ENCODE measurements at regions not wholly inside any gene's neighbourhood (a gene's known extent, or its start where the extent isn't known, plus 50 kb on each side); places are given as distances from the start of the nearest gene placed in this dataset.

DNA sequence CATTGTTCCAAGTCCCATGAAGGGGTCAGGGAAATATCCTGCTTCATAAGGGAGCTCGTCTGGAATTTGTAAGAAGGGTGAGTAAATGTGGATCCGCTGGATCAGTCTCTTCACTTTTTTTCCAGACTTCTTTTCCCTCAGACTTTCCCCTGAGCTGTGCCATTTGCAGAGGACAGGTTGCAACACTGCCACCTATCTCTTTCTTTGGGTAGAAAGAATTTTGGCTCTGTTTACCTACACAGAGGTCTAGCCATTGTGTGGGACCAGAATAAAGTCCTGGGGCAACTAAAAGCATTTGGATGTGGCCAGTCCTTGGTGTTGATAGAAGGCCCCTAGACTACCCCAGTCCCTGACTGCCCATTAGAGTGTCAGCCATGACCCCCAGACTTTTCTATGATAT is 1146.7 kb upstream of the PRMT6 start:
- Histone ChIP-seq H3K27ac (ENCODE audit: low read depth, low read length, severe bottlenecking) (no peak overlapping the region), H3K36me3 (ENCODE audit: control insufficient read depth, insufficient read depth, low read length) (no peaks in the 10 kb centered on the region), H3K9me3 (ENCODE audit: control insufficient read depth, low read length) (no peaks in the 10 kb centered on the region), H3K4me3 (ENCODE audit: extremely low read depth, insufficient read depth, low read length, poor library complexity, severe bottlenecking) (no peak overlapping the region), H3K4me1 (ENCODE audit: control insufficient read depth, insufficient read depth, low read length, poor library complexity, severe bottlenecking) (no peaks in the 10 kb centered on the region)
- 80% methylated on average over 1 of the region's 2 CpGs; no CpG with 5 or more reads in 1 of the 2 experiments for WGBS, 2 experiments (ENCODE audit: insufficient coverage in 2 of 2)

DNA sequence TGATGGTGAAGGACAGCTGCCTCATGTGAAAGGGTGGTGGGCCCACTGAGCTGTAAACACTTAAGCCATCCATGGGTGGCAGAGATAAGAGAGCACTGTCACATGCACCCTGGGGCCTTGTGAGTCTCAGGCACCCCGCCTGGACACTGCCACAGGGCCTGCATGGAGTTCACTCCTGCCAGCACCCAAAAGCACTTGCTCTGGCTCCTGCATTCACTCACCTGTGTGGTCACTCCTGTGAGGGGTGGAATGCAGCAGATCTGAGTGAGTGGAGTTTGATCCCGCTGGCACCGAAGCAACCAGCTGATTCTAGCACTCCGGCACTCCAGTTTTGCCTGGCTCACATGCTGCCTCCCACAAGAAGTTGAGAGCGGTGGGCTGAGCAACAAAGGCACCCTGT is 1142.1 kb upstream of the PRMT6 start:
- Histone ChIP-seq H3K4me1 (ENCODE audit: control insufficient read depth, insufficient read depth, low read length, poor library complexity, severe bottlenecking) (no peaks in the 10 kb centered on the region), H3K27ac (ENCODE audit: low read depth, low read length, severe bottlenecking) (no peak overlapping the region), H3K4me3 (ENCODE audit: extremely low read depth, insufficient read depth, low read length, poor library complexity, severe bottlenecking) (no peak overlapping the region), H3K36me3 (ENCODE audit: control insufficient read depth, insufficient read depth, low read length) (no peaks in the 10 kb centered on the region), H3K9me3 (ENCODE audit: control insufficient read depth, low read length) (no peaks in the 10 kb centered on the region)
- WGBS, 2 experiments (ENCODE audit: insufficient coverage in 2 of 2): 86 to 100% methylated on average over 1 to 3 of the region's 5 CpGs

DNA sequence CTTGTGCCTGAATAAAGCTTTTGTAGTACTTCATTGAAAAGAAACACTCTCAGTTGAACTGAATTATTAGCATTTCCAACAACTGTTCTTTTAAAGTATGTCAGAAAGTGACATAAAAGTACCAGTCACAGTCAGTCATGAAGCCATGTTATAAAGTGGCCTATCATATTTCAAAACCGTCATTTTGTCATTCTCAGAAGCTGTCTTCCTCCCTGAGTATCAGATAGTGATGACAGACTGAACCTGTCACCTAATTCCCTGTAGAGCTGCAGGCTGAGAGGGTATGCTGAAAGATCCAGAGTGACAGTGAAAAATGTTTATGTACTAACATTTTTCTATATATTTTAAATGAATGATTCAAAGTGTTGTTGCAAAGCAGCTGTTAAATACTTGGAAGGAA is 1121.7 kb upstream of the PRMT6 start:
- H3K4me1 ChIP-seq (ENCODE audit: control insufficient read depth, insufficient read depth, low read length, poor library complexity, severe bottlenecking): no peaks in the 10 kb centered on the region
- H3K4me3 ChIP-seq (ENCODE audit: extremely low read depth, insufficient read depth, low read length, poor library complexity, severe bottlenecking): no peak overlapping the region
- H3K9me3 ChIP-seq (ENCODE audit: control insufficient read depth, low read length): no peaks in the 10 kb centered on the region
- H3K27ac ChIP-seq (ENCODE audit: low read depth, low read length, severe bottlenecking): no peak overlapping the region
- 100% methylated on average over 1 of the region's 1 CpG for WGBS, 2 experiments (ENCODE audit: insufficient coverage in 2 of 2)
- no peaks in the 10 kb centered on the region for H3K36me3 ChIP-seq (ENCODE audit: control insufficient read depth, insufficient read depth, low read length)

DNA sequence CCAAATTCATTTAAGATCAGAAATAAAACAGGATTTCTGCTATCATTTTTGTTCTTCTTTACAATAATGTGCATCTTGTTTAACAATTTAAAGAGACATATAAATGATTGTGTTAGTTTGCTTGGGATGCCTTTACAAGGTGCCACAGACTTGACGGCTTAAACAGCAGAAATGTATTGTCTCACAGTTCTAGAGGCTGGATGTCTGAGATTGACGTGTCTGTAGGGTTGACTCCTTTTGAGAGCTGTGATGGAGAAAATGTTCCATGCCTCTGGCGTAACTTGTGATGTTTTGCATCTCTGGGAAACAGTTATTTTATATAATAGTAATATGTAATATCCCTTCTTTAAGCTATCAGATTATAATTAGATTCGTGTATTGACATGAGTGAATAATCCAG is 1091.6 kb upstream of the PRMT6 start:
- H3K4me1 ChIP-seq (ENCODE audit: control insufficient read depth, insufficient read depth, low read length, poor library complexity, severe bottlenecking): no peaks in the 10 kb centered on the region

DNA sequence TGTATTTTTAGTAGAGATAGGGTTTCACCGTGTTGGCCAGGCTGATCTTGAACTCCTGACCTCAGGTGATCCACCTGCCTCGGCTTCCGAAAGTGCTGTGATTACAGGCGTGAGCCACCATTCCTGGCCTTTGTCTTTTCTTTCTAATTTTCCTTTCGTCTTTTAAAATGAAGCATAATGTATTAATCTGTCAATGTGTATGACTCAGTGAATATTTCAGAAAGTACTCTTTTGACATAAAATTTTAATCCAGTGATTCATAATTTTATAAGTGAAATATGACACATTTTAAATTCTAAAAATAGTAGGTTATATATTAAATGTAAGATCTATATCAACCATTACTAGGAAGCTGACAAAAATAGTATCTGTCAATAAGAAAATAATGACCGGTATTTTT is 1059.0 kb upstream of the PRMT6 start:
- no peak overlapping the region for H3K4me3 ChIP-seq (ENCODE audit: extremely low read depth, insufficient read depth, low read length, poor library complexity, severe bottlenecking)
- no peaks in the 10 kb centered on the region for H3K4me1 ChIP-seq (ENCODE audit: control insufficient read depth, insufficient read depth, low read length, poor library complexity, severe bottlenecking)
- no peaks in the 10 kb centered on the region for H3K36me3 ChIP-seq (ENCODE audit: control insufficient read depth, insufficient read depth, low read length)
- H3K27ac ChIP-seq (ENCODE audit: low read depth, low read length, severe bottlenecking): no peak overlapping the region
- H3K9me3 ChIP-seq (ENCODE audit: control insufficient read depth, low read length): no peaks in the 10 kb centered on the region
- whole genome bisulfite sequencing, 2 experiments (ENCODE audit: insufficient coverage in 2 of 2): 67 to 71% methylated on average over 1 of the region's 6 CpGs

More for the DNA sequence above, 1091.6 kb upstream of the PRMT6 start:
- 90 to 94% methylated on average over 2 of the region's 4 CpGs for WGBS, 2 experiments (ENCODE audit: insufficient coverage in 2 of 2)
- H3K9me3 ChIP-seq (ENCODE audit: control insufficient read depth, low read length): no peaks in the 10 kb centered on the region
- H3K4me3 ChIP-seq (ENCODE audit: extremely low read depth, insufficient read depth, low read length, poor library complexity, severe bottlenecking): no peak overlapping the region
- H3K36me3 ChIP-seq (ENCODE audit: control insufficient read depth, insufficient read depth, low read length): no peaks in the 10 kb centered on the region
- H3K27ac ChIP-seq (ENCODE audit: low read depth, low read length, severe bottlenecking): no peak overlapping the region

DNA sequence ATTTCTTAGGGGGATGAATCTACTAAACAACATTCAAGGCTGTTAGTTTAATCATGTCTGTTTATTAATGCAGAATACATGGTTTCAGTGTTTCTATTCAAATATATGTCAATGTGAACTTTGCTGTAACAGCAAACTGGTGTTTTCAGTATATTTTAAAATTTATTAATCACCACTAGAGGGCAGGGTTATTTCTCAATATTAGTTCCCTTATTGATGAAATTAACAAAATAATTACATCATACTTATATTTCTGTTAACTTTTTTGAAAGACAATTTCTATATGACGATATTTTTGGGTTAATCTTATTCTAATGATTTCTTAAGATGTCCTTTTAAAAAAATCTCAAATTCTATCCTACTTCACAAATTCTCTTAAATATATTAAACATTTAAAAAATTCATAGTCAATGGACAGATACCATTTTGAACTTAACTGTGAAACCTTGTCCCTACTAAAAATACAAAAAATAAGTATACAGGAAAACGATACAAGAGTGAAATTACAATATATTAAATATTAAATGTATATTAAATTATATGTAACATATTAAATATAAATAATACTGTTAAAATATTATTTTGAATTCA is 1034.1 kb upstream of the PRMT6 start:
- H3K36me3 ChIP-seq (ENCODE audit: control insufficient read depth, insufficient read depth, low read length): no peaks in the 10 kb centered on the region
- no peaks in the 10 kb centered on the region for H3K9me3 ChIP-seq (ENCODE audit: control insufficient read depth, low read length)
- H3K4me1 ChIP-seq (ENCODE audit: control insufficient read depth, insufficient read depth, low read length, poor library complexity, severe bottlenecking): no peaks in the 10 kb centered on the region
- no CpG with 5 or more reads among the region's 2 CpGs for WGBS, 2 experiments (ENCODE audit: insufficient coverage in 2 of 2)
- H3K4me3 ChIP-seq (ENCODE audit: extremely low read depth, insufficient read depth, low read length, poor library complexity, severe bottlenecking): no peak overlapping the region
- H3K27ac ChIP-seq (ENCODE audit: low read depth, low read length, severe bottlenecking): no peak overlapping the region

DNA sequence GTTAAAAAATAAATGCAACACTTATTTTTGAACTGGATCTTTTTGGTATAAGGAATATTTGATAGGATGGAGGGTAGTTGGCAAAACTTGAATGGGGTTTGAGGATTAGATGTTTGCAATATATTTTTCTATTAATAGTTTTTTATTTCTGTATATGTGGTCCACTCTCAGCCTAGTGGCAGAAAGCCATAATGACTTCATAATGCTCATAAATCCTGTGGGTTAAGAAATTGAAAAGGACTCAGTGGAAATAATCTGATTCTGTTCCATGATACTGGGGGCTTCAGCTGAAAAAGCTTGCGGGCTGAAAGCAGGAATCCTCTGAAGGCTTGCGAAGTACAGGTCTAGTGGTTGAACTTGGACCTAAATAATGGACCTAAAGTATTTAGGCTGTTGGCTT is 1028.6 kb upstream of the PRMT6 start:
- no peaks in the 10 kb centered on the region for H3K4me1 ChIP-seq (ENCODE audit: control insufficient read depth, insufficient read depth, low read length, poor library complexity, severe bottlenecking)
- no peak overlapping the region for H3K4me3 ChIP-seq (ENCODE audit: extremely low read depth, insufficient read depth, low read length, poor library complexity, severe bottlenecking)
- H3K9me3 ChIP-seq (ENCODE audit: control insufficient read depth, low read length): no peaks in the 10 kb centered on the region
- WGBS, 2 experiments (ENCODE audit: insufficient coverage in 2 of 2): 94 to 100% methylated on average over 2 of the region's 2 CpGs
- H3K27ac ChIP-seq (ENCODE audit: low read depth, low read length, severe bottlenecking): no peak overlapping the region
- H3K36me3 ChIP-seq (ENCODE audit: control insufficient read depth, insufficient read depth, low read length): no peaks in the 10 kb centered on the region

DNA sequence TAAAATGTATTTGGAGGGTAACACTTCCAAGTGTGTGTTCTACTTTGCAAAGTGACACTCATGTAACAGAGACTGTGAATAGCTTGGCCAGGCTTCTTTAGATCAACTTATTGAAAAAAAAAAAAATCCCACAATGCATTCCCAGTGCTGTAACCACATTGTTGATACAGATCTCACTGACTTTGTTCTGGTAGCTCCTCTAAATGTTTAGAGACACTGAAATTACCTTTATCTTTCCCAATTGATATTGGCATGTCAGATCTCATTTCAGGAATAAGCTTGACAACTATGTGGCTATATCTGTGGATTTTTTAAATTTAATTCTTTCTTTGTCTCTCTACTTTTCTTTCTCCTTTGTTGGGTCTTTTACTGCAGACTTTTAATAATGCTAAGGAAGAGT is 1018.9 kb upstream of the PRMT6 start:
- no peak overlapping the region for H3K27ac ChIP-seq (ENCODE audit: low read depth, low read length, severe bottlenecking)

DNA sequence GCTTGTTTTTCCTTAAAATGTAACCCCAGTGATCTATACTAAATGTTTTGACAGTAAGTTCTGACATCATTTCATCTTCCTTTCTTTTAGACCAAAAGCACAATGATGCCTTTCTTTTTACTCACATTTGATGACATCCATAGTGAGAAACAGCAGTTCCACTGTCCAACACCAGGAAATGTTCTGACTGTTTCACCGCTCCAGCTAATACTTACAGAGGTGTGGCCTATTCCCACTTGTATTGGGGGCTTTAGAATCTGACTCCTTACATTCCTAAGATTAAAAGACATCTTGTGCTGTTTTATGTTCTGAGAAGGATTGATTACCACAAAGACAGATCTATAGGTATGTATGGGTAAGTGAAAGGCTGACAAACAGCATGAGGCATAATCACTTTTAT is 1018.2 kb upstream of the PRMT6 start:
- WGBS, 2 experiments (ENCODE audit: insufficient coverage in 2 of 2): no CpG with 5 or more reads among the region's 1 CpG
- no peaks in the 10 kb centered on the region for H3K4me1 ChIP-seq (ENCODE audit: control insufficient read depth, insufficient read depth, low read length, poor library complexity, severe bottlenecking)
- H3K36me3 ChIP-seq (ENCODE audit: control insufficient read depth, insufficient read depth, low read length): no peaks in the 10 kb centered on the region
- H3K4me3 ChIP-seq (ENCODE audit: extremely low read depth, insufficient read depth, low read length, poor library complexity, severe bottlenecking): no peak overlapping the region
- H3K27ac ChIP-seq (ENCODE audit: low read depth, low read length, severe bottlenecking): peak overlapping the region; percentile 23
- H3K9me3 ChIP-seq (ENCODE audit: control insufficient read depth, low read length): no peaks in the 10 kb centered on the region

More for the DNA sequence above, 1018.9 kb upstream of the PRMT6 start:
- Histone ChIP-seq H3K4me1 (ENCODE audit: control insufficient read depth, insufficient read depth, low read length, poor library complexity, severe bottlenecking) (no peaks in the 10 kb centered on the region), H3K36me3 (ENCODE audit: control insufficient read depth, insufficient read depth, low read length) (no peaks in the 10 kb centered on the region), H3K4me3 (ENCODE audit: extremely low read depth, insufficient read depth, low read length, poor library complexity, severe bottlenecking) (no peak overlapping the region), H3K9me3 (ENCODE audit: control insufficient read depth, low read length) (no peaks in the 10 kb centered on the region)

DNA sequence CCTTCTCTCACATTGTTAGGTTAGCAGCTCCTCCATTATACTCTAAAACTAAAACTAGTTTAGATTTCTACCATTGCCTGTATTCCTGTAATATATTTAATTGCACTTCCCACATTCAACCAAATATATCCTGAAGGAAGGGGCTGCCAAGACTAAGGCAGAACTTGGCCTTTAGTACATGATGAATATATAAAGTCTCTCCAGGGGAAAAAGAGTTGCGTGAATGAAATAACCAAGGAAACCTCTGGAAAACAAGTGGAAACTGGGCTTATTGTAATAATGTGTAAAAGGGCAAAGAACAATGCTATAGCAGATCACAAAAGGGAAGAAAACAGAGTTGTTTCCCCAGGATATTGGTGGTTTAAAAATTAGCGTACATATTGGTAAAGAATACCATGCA is 1012.5 kb upstream of the PRMT6 start:
- Histone ChIP-seq H3K9me3 (ENCODE audit: control insufficient read depth, low read length) (no peaks in the 10 kb centered on the region), H3K27ac (ENCODE audit: low read depth, low read length, severe bottlenecking) (no peak overlapping the region), H3K4me3 (ENCODE audit: extremely low read depth, insufficient read depth, low read length, poor library complexity, severe bottlenecking) (no peak overlapping the region), H3K4me1 (ENCODE audit: control insufficient read depth, insufficient read depth, low read length, poor library complexity, severe bottlenecking) (no peaks in the 10 kb centered on the region), H3K36me3 (ENCODE audit: control insufficient read depth, insufficient read depth, low read length) (no peaks in the 10 kb centered on the region)
- WGBS, 2 experiments (ENCODE audit: insufficient coverage in 2 of 2): 89 to 100% methylated on average over 1 to 2 of the region's 2 CpGs

DNA sequence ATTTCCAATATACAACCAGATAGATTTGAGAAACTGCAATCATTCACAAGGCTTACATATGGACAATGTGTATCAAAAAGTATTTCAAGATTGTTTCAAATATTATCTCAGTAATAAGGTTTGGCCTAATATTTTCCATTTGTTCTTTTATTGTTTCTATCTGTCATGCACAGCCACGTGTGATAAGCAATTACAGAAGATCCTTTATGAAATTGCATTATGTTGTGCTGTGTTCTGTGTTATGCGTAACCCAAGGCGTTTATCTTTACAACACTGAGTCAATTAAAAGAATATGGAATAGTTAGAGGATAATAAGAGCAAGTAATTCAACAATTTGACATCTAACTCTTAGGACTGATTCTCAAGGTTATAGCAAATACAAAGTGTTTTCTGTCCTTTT is 1009.3 kb upstream of the PRMT6 start:
- no peaks in the 10 kb centered on the region for H3K4me1 ChIP-seq (ENCODE audit: control insufficient read depth, insufficient read depth, low read length, poor library complexity, severe bottlenecking)
- WGBS, 2 experiments (ENCODE audit: insufficient coverage in 2 of 2): no CpG with 5 or more reads among the region's 3 CpGs
- H3K36me3 ChIP-seq (ENCODE audit: control insufficient read depth, insufficient read depth, low read length): no peaks in the 10 kb centered on the region
- no peak overlapping the region for H3K27ac ChIP-seq (ENCODE audit: low read depth, low read length, severe bottlenecking)
- no peak overlapping the region for H3K4me3 ChIP-seq (ENCODE audit: extremely low read depth, insufficient read depth, low read length, poor library complexity, severe bottlenecking)
- H3K9me3 ChIP-seq (ENCODE audit: control insufficient read depth, low read length): no peaks in the 10 kb centered on the region
